ENCODE measurements at regions not wholly inside any gene's neighbourhood (a gene's known extent, or its start where the extent isn't known, plus 50 kb on each side); places are given as distances from the start of the nearest gene placed in this dataset.

GRCh38 chr2:226132323-226133215, 667.1 kb downstream of the IRS1 start:
- Mint-ChIP-seq H3K4me3 (no peak overlapping the region), H3K4me1 (peaks cover 6% of the 10 kb centered on the region), H3K27me3 (ENCODE audit: low read depth) (no peaks in the 10 kb centered on the region), H3K36me3 (ENCODE audit: low read depth) (no peaks in the 10 kb centered on the region), H3K9me3 (no peaks in the 10 kb centered on the region), H3K27ac (no peak overlapping the region)
- TF ChIP-seq CTCF (IDR thresholded peaks at IDR 0.05; ENCODE audit: unreplicated experiment in 3 of 3): no peak

GRCh38 chr2:226131299-226131784, 668.3 kb downstream of the IRS1 start:
- TF ChIP-seq CTCF (IDR thresholded peaks at IDR 0.05; ENCODE audit: unreplicated experiment in 3 of 3): no peak
- no peak overlapping the region for H3K4me3 Mint-ChIP-seq
- peaks cover 6% of the 10 kb centered on the region for H3K4me1 Mint-ChIP-seq
- H3K27me3 Mint-ChIP-seq (ENCODE audit: low read depth): no peaks in the 10 kb centered on the region
- H3K9me3 Mint-ChIP-seq: no peaks in the 10 kb centered on the region
- no peak overlapping the region for H3K27ac Mint-ChIP-seq
- no peaks in the 10 kb centered on the region for H3K36me3 Mint-ChIP-seq (ENCODE audit: low read depth)

- H3K4me1 Mint-ChIP-seq: peaks cover 2% of the 10 kb centered on the region
- H3K27me3 Mint-ChIP-seq (ENCODE audit: low read depth): no peaks in the 10 kb centered on the region
- no peaks in the 10 kb centered on the region for H3K9me3 Mint-ChIP-seq
- TF ChIP-seq CTCF (IDR thresholded peaks at IDR 0.05; ENCODE audit: unreplicated experiment in 3 of 3): no peak
- H3K4me3 Mint-ChIP-seq: no peak overlapping the region
- H3K36me3 Mint-ChIP-seq (ENCODE audit: low read depth): no peaks in the 10 kb centered on the region
- no peak overlapping the region for H3K27ac Mint-ChIP-seq
These were observed 669.4 kb downstream of the IRS1 start for GRCh38 chr2:226130192-226130591.

GRCh38 chr2:226127682-226128081, 671.9 kb downstream of the IRS1 start:
- Mint-ChIP-seq H3K36me3 (ENCODE audit: low read depth) (no peaks in the 10 kb centered on the region), H3K27ac (no peak overlapping the region), H3K9me3 (no peaks in the 10 kb centered on the region), H3K4me1 (peaks cover 24% of the 10 kb centered on the region), H3K4me3 (no peak overlapping the region), H3K27me3 (ENCODE audit: low read depth) (no peaks in the 10 kb centered on the region)
- TF ChIP-seq CTCF (IDR thresholded peaks at IDR 0.05; ENCODE audit: unreplicated experiment in 3 of 3): no peak

GRCh38 chr2:226126104-226126503, 673.5 kb downstream of the IRS1 start:
- H3K9me3 Mint-ChIP-seq: no peaks in the 10 kb centered on the region

More at GRCh38 chr2:226126104-226126503, 673.5 kb downstream of the IRS1 start:
- Mint-ChIP-seq H3K4me1 (peaks cover 35% of the 10 kb centered on the region), H3K27ac (peak overlapping the region in 1 of 3 experiments; percentile 86), H3K4me3 (no peak overlapping the region), H3K36me3 (ENCODE audit: low read depth) (no peaks in the 10 kb centered on the region), H3K27me3 (ENCODE audit: low read depth) (no peaks in the 10 kb centered on the region)
- TF ChIP-seq CTCF (IDR thresholded peaks at IDR 0.05; ENCODE audit: unreplicated experiment in 3 of 3): no peak

All from nephron (organoid).